Stimulated activated CD8-positive, alpha-beta memory T cell treated with anti-CD3 and anti-CD28 coated beads, Interleukin-7, amount 100 ng/mL, for 48 hours (primary cell): ENCODE measurements at regions not wholly inside any gene's neighbourhood (a gene's known extent, or its start where the extent isn't known, plus 50 kb on each side); places are given as distances from the start of the nearest gene placed in this dataset.
"Not testable (repeated sequence)": the region's sequence is repeated elsewhere in the genome, so short reads cannot be mapped to it uniquely, and the experiment has no call there.

Source experiments
- DNase-seq, 2 donors: peaks; one replicate each; pipeline ENCODE4 v3.0.0-alpha.2; 2020; ENCODE audit warnings: low read depth in 1 of 2; ENCODE audit errors: extremely low read depth in 1 of 2

GRCh38 chr18:38886235-38886634 is 1320.6 kb upstream of the CELF4 start:
- DNase-seq, result no peak

- no peak for DNase-seq
These were observed 1318.5 kb upstream of the CELF4 start for GRCh38 chr18:38884050-38884449.

- DNase-seq, result no peak
These were observed 1317.5 kb upstream of the CELF4 start for GRCh38 chr18:38883111-38883510.

GRCh38 chr18:38879871-38880270 is 1314.3 kb upstream of the CELF4 start:
- DNase-seq, result no peak

- no peak for DNase-seq
These were observed 1306.7 kb upstream of the CELF4 start for GRCh38 chr18:38872342-38872741.

GRCh38 chr18:38868757-38869156 is 1303.2 kb upstream of the CELF4 start:
- DNase-seq, result no peak

- no peak for DNase-seq
These were observed 1302.1 kb upstream of the CELF4 start for GRCh38 chr18:38867680-38868079.

- no peak for DNase-seq
These were observed 1285.9 kb upstream of the CELF4 start for GRCh38 chr18:38851526-38851925.

GRCh38 chr18:38847326-38847725 is 1281.7 kb upstream of the CELF4 start:
- no peak for DNase-seq

- no peak for DNase-seq
These were observed 1277.7 kb upstream of the CELF4 start for GRCh38 chr18:38843291-38843690.

- DNase-seq, result no peak
These were observed 1260.6 kb upstream of the CELF4 start for GRCh38 chr18:38826247-38826646.

GRCh38 chr18:38811209-38811608 is 1245.6 kb upstream of the CELF4 start:
- no peak for DNase-seq

- DNase-seq, result no peak
These were observed 1245.2 kb upstream of the CELF4 start for GRCh38 chr18:38810789-38811188.

GRCh38 chr18:38807915-38808314 is 1242.3 kb upstream of the CELF4 start:
- no peak for DNase-seq

GRCh38 chr18:38805256-38805655 is 1239.7 kb upstream of the CELF4 start:
- no peak for DNase-seq

GRCh38 chr18:38801640-38802039 is 1236.0 kb upstream of the CELF4 start:
- no peak for DNase-seq

- no peak for DNase-seq
These were observed 1231.2 kb upstream of the CELF4 start for GRCh38 chr18:38796762-38797161.

GRCh38 chr18:38792731-38793130 is 1227.1 kb upstream of the CELF4 start:
- DNase-seq, result no peak

- DNase-seq, result no peak
These were observed 1225.2 kb upstream of the CELF4 start for GRCh38 chr18:38790786-38791185.

GRCh38 chr18:38790303-38790702 is 1224.7 kb upstream of the CELF4 start:
- no peak for DNase-seq

GRCh38 chr18:38789141-38789540 is 1223.5 kb upstream of the CELF4 start:
- no peak for DNase-seq

- no peak for DNase-seq
These were observed 1221.3 kb upstream of the CELF4 start for GRCh38 chr18:38786906-38787305.

- DNase-seq, result not testable (repeated sequence)
These were observed 1206.0 kb upstream of the CELF4 start for GRCh38 chr18:38771620-38772019.

GRCh38 chr18:38768504-38768903 is 1202.9 kb upstream of the CELF4 start:
- DNase-seq, result no peak
